K562 (cell line): ENCODE measurements at regions not wholly inside any gene's neighbourhood (a gene's known extent, or its start where the extent isn't known, plus 50 kb on each side); places are given as distances from the start of the nearest gene placed in this dataset.

Experiments used
- ATAC-seq: fragments of 200-7000 bp; cut with Tn5 transposase; 3 replicates; pipeline ENCODE4 v1.9.1; 2020; ENCODE audit warnings: moderate library complexity
- BruUV-seq: library from RNA; stranded (reverse); fragments of 400-500 nt; replicated peaks from 2 replicates; lab custom pipeline; 2021; lab: Mats Ljungman, UMichigan
- CTCF ChIA-PET: fragments of 300-600 bp; formaldehyde crosslinking; extraction: SDS; loops from one replicate; lab custom pipeline; 2021; ENCODE audit warnings: low intra/inter-chr PET ratio; lab: Yijun Ruan, JAX
- POLR2A ChIA-PET: fragments of 300-600, 350-650 bp; sonication (Branson Sonifier 250); formaldehyde crosslinking; extraction: SDS; loops from one replicate; lab custom pipeline; 2021; ENCODE audit warnings: antibody characterized with exemption, inconsistent platforms; lab: Yijun Ruan, JAX
- DNase-seq, 4 experiments: peaks; one replicate each; pipeline versions ENCODE4 v3.0.0 to v3.0.0-alpha.2; 2011 to 2018; ENCODE audit warnings: low spot score in 3 of 4, mixed read lengths in 3 of 4; ENCODE audit errors: extremely low read depth in 1 of 4
- FAIRE-seq: peaks from 2 replicates; lab custom pipeline; 2011; peaks lifted over from hg19 to GRCh38; lab: Jason Lieb, UNC
- H2AFZ ChIP-seq: 2 replicates; pipeline ENCODE4 v1.6.0; 2011; ENCODE audit warnings: low read depth, low read length, control low read depth, inconsistent platforms
- H3K27ac ChIP-seq: fragments of 200-600 bp; 3 replicates; pipeline ENCODE4 v1.8.0; 2011; ENCODE audit warnings: low read depth, mild to moderate bottlenecking, control low read depth, inconsistent platforms, low read length, moderate library complexity, mixed read lengths; ENCODE audit errors: extremely low read depth
- H3K27me3 ChIP-seq, 2 experiments: fragments of 300-600 bp in 1 of 2; 2 replicates in 1 of 2; 3 replicates in 1 of 2; pipeline versions ENCODE4 v1.6.0 to v1.8.0; 2011; ENCODE audit warnings: inconsistent platforms in 2 of 2, low read length in 2 of 2, mild to moderate bottlenecking in 1 of 2, mixed read lengths in 1 of 2, moderate library complexity in 1 of 2; ENCODE audit not compliant: control insufficient read depth in 2 of 2, insufficient read depth in 2 of 2
- H3K36me3 ChIP-seq: fragments of 300-600 bp; 3 replicates; pipeline ENCODE4 v1.8.0; 2011; ENCODE audit warnings: mild to moderate bottlenecking, low read length, inconsistent platforms; ENCODE audit not compliant: control insufficient read depth, insufficient read depth
- H3K4me1 ChIP-seq, 2 experiments: fragments of 200-600 bp in 1 of 2; replicated peaks in 1 of 2; 2 replicates in 1 of 2; 3 replicates in 1 of 2; pipeline versions ENCODE4 v1.5.1 to v1.8.0; 2011; ENCODE audit warnings: inconsistent platforms in 2 of 2, low read length in 2 of 2, mild to moderate bottlenecking in 1 of 2, mixed read lengths in 1 of 2, moderate library complexity in 1 of 2; ENCODE audit not compliant: control insufficient read depth in 2 of 2, insufficient read depth in 2 of 2
- H3K4me2 ChIP-seq: 2 replicates; pipeline ENCODE4 v1.6.1; 2011; ENCODE audit warnings: low read length, control low read depth, inconsistent platforms, mixed read lengths; ENCODE audit not compliant: insufficient read depth
- H3K4me3 ChIP-seq: fragments of 200-600 bp; sonication (generic), shearing (Covaris generic); 2 replicates; pipeline ENCODE4 v1.5.1; 2016; ENCODE audit warnings: control low read depth, inconsistent platforms
- H3K79me2 ChIP-seq: fragments of 200-600 bp; 3 replicates; pipeline ENCODE4 v1.8.0; 2011; ENCODE audit warnings: low read length, inconsistent platforms; ENCODE audit not compliant: control insufficient read depth, insufficient read depth
- H3K9ac ChIP-seq, 2 experiments: 2 replicates each; pipeline versions ENCODE4 v1.6.0 to v1.6.1; 2011; ENCODE audit warnings: low read depth in 2 of 2, low read length in 2 of 2, control low read depth in 1 of 2, inconsistent platforms in 1 of 2, mild to moderate bottlenecking in 1 of 2, mixed read lengths in 1 of 2; ENCODE audit not compliant: insufficient read depth in 1 of 2
- H3K9me1 ChIP-seq: one replicate; pipeline ENCODE4 v1.6.0; 2011; ENCODE audit warnings: inconsistent platforms, mild to moderate bottlenecking, low read length, moderate library complexity; ENCODE audit not compliant: control insufficient read depth, insufficient read depth
- H3K9me3 ChIP-seq: replicated peaks from 2 replicates; pipeline ENCODE4 v1.5.1; 2011; ENCODE audit warnings: low read depth, low read length, inconsistent platforms; ENCODE audit not compliant: control insufficient read depth, insufficient read depth
- H4K20me1 ChIP-seq: replicated peaks from 2 replicates; pipeline ENCODE4 v1.6.1; 2011; ENCODE audit warnings: low read length, inconsistent platforms, mixed read lengths; ENCODE audit not compliant: control insufficient read depth, insufficient read depth
- ADNP ChIP-seq: fragments of 200-800 bp; sonication (Bioruptor generic); IDR thresholded peaks from 2 replicates; pipeline ENCODE4 v1.6.1; 2016; ENCODE audit warnings: missing genetic modification characterization, missing compliant biosample characterization
- ATF3 ChIP-seq, 2 experiments: fragments of 450-650 bp in 1 of 2; sonication (generic) in 1 of 2; formaldehyde crosslinking in 1 of 2; IDR thresholded peaks in 1 of 2; conservative IDR thresholded peaks in 1 of 2; 2 replicates each; pipeline versions ENCODE4 v1.6.1 to v1.8.1; 2016 to 2023; ENCODE audit warnings: mild to moderate bottlenecking in 2 of 2, moderate library complexity in 2 of 2, inconsistent platforms in 1 of 2, missing genetic modification reagents in 1 of 2
- CC2D1A ChIP-seq: fragments of 450-650 bp; IDR thresholded peaks from 2 replicates; pipeline ENCODE4 v1.6.1; 2017; ENCODE audit warnings: mild to moderate bottlenecking
- GTF2F1 ChIP-seq: IDR thresholded peaks from 2 replicates; pipeline ENCODE4 v1.6.1; 2011; ENCODE audit warnings: low read depth, low read length, improper control_type of control experiment
- HLTF ChIP-seq: fragments of 450-650 bp; IDR thresholded peaks from 2 replicates; pipeline ENCODE4 v1.6.1; 2016
- MYNN ChIP-seq, 2 experiments: sonication (generic); formaldehyde crosslinking in 1 of 2; IDR thresholded peaks; 2 replicates each; pipeline versions ENCODE4 v1.5.0 to v1.6.1; 2016 to 2020; ENCODE audit warnings: antibody characterized with exemption in 1 of 2, missing genetic modification reagents in 1 of 2
- SIRT6 ChIP-seq: IDR thresholded peaks from one replicate; pipeline ENCODE4 v1.6.1; 2012; ENCODE audit warnings: low read depth, mild to moderate bottlenecking, control low read depth, inconsistent platforms, low read length, moderate library complexity
- TAF9B ChIP-seq: fragments of 450-650 bp; IDR thresholded peaks from 2 replicates; pipeline ENCODE4 v1.6.1; 2018; ENCODE audit warnings: mild to moderate bottlenecking; ENCODE audit not compliant: partially characterized antibody
- XRCC4 ChIP-seq: IDR thresholded peaks from one replicate; pipeline ENCODE4 v1.6.1; 2011; ENCODE audit not compliant: insufficient read depth, insufficient read length; ENCODE audit errors: extremely low read depth
- ZFX ChIP-seq: sonication (generic); formaldehyde crosslinking; IDR thresholded peaks from 2 replicates; pipeline ENCODE4 v1.8.0; 2022; ENCODE audit warnings: mild to moderate bottlenecking, missing genetic modification reagents, moderate library complexity
- ZKSCAN3 ChIP-seq: fragments of 250-450 bp; sonication (Bioruptor Pico); IDR thresholded peaks from 2 replicates; pipeline ENCODE4 v1.4.0; 2020
- ZNF263 ChIP-seq: sonication (generic); formaldehyde crosslinking; IDR thresholded peaks from 2 replicates; pipeline ENCODE4 v1.8.0; 2022; ENCODE audit warnings: mild to moderate bottlenecking, missing genetic modification reagents, borderline replicate concordance
- ZNF282 ChIP-seq: sonication (generic); formaldehyde crosslinking; IDR thresholded peaks from 2 replicates; pipeline ENCODE4 v1.8.1; 2023; ENCODE audit warnings: missing genetic modification reagents
- WGBS: fragments of 100-300 bp; shearing (Covaris generic); methylation state at CpG from one replicate; pipeline ENCODE4 v1.1.6; 2016; ENCODE audit warnings: low coverage, mixed read lengths; ENCODE audit not compliant: insufficient coverage; ENCODE audit errors: missing lambda C conversion rate; 5-methylcytosine and 5-hydroxymethylcytosine counted together
- in situ Hi-C: fragments of 300-500 bp; cut with MboI; formaldehyde crosslinking; loops from 4 replicates; pipeline ENCODE4 v1.15.0; 2018; ENCODE audit warnings: inconsistent platforms, mixed read lengths
- intact Hi-C: fragments of 100-400 bp; cut with micrococcal nuclease; formaldehyde crosslinking; loops from 2 replicates; pipeline ENCODE4 v1.14.2; 2022

DNA sequence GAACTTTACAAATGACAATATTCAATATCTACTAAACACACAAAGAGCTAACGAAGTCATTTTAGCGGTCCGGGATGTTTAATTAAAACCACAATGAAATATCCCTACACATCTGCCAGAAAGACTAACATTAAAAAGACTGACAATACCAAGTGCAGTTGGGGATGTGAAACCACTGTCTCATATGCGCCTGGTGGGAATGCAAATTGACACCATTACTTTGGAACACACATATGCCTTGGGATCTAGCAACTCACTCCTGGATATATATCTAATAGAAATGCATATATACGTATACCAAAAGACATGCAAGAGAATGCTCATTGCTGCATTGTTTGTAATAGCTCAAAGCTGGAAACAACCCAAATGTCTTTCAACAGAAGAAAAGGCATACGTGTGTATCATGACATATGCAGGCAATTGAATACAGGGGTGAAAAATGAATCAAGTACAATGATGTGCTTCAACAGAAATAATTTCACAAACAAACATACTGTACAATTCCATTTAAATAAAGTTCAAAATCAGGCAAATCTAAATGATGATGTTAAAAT, 153.3 kb downstream of the CARTPT start:
- Histone ChIP-seq H3K27ac (no peak overlapping the region), H3K79me2 (no peaks in the 10 kb centered on the region), H3K4me1 (no peaks in the 10 kb centered on the region), H3K4me2 (no peak overlapping the region), H3K9me3 (no peaks in the 10 kb centered on the region), H3K9ac (no peak overlapping the region), H3K4me3 (no peak overlapping the region), H4K20me1 (no peaks in the 10 kb centered on the region), H3K27me3 (peaks cover 0 to 4% of the 10 kb centered on the region in 2 experiments; a peak in 1 of 5 replicates), H3K36me3 (no peaks in the 10 kb centered on the region), H2AFZ (no peak overlapping the region), H3K9me1 (no peaks in the 10 kb centered on the region)
- no peak for DNase-seq
- FAIRE-seq = no peak
- ChIA-PET POLR2A (no interaction called here), CTCF (no interaction called here)
- 6% methylated on average over 6 of the region's 6 CpGs for WGBS
- no TSS peak for BruUV-seq
- intact Hi-C loops (no loop called here), in situ Hi-C loops (no loop called here)
- no peak for TF ChIP-seq XRCC4
- no peak for TF ChIP-seq ZNF263 (CRISPR knock-in tag)
- no peak for TF ChIP-seq SIRT6
- no peak for TF ChIP-seq MYNN (IDR thresholded peaks at IDR 0.05)
- TF ChIP-seq MYNN (CRISPR knock-in tag; IDR thresholded peaks at IDR 0.05) = no peak
- no peak for TF ChIP-seq ZKSCAN3
- no peak for TF ChIP-seq HLTF
- TF ChIP-seq CC2D1A = no peak
- no peak for ATAC-seq

DNA sequence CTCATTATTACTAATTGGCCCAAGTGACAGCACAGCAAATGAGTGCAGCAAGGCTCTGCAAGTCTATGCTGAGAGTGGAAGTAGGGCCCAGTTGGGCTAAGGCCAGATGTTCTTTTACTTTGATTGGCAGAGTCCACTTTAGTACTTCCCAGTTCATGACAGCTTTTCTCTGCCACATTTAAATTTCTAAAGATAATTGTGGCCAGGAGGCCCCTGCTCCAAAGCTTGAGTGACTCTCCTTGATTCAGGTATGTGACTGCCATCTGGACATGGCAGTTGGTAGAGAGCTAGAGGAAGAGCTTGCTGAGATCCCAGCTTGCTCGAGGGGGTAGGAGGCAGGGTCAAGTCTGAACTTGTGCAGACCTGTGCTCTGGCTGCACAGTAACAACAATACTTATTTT, 154.1 kb downstream of the CARTPT start:
- in situ Hi-C loops = no loop called here
- intact Hi-C loops = no loop called here
- DNase-seq (no peak), ATAC-seq (no peak), FAIRE-seq (no peak)
- no peaks in the 10 kb centered on the region for H4K20me1 ChIP-seq
- H3K27ac ChIP-seq = no peak overlapping the region
- H3K9me3 ChIP-seq = no peaks in the 10 kb centered on the region
- ChIA-PET CTCF (no interaction called here), POLR2A (interaction anchor here (0.8 kb wide), 1 partner anchor 10 kb away, joined by 3 read pairs; no protein-coding TSS in a partner anchor)
- no peak overlapping the region for H2AFZ ChIP-seq
- no peaks in the 10 kb centered on the region for H3K36me3 ChIP-seq
- peaks cover 0 to 4% of the 10 kb centered on the region in 2 experiments; a peak in 1 of 5 replicates for H3K27me3 ChIP-seq
- no peaks in the 10 kb centered on the region for H3K9me1 ChIP-seq
- no peak overlapping the region for H3K9ac ChIP-seq
- no TSS peak for BruUV-seq
- H3K4me2 ChIP-seq = no peak overlapping the region
- 0% methylated on average over 1 of the region's 1 CpG for WGBS
- H3K79me2 ChIP-seq = no peaks in the 10 kb centered on the region
- no peak for TF ChIP-seq ADNP (tag)
- TF ChIP-seq GTF2F1 = no peak
- TF ChIP-seq TAF9B = no peak
- TF ChIP-seq ZNF282 (CRISPR knock-in tag) = no peak
- no peak for TF ChIP-seq ATF3 (IDR thresholded peaks at IDR 0.05)
- TF ChIP-seq ATF3 (CRISPR knock-in tag; conservative IDR thresholded peaks at IDR 0.05) = no peak
- no peak for TF ChIP-seq ZFX
- H3K4me3 ChIP-seq = no peak overlapping the region
- no peaks in the 10 kb centered on the region for H3K4me1 ChIP-seq
